ENCODE measurements at regions not wholly inside any gene's neighbourhood (a gene's known extent, or its start where the extent isn't known, plus 50 kb on each side); places are given as distances from the start of the nearest gene placed in this dataset.
"Not testable (repeated sequence)": the region's sequence is repeated elsewhere in the genome, so short reads cannot be mapped to it uniquely, and the experiment has no call there.

GRCh38 chr7:149991652-149992302 is 118.0 kb downstream of the ATP6V0E2 start:
- not testable (repeated sequence) for H3K4me3 ChIP-seq (ENCODE audit: low read length); DNase-seq (ENCODE audit: low read depth)

GRCh38 chr7:149992366-149992765 is 118.6 kb downstream of the ATP6V0E2 start:
- H3K4me3 ChIP-seq (ENCODE audit: low read length); DNase-seq (ENCODE audit: low read depth): not testable (repeated sequence)

- not testable (repeated sequence) for DNase-seq (ENCODE audit: low read depth); H3K4me3 ChIP-seq (ENCODE audit: low read length)
Observed at GRCh38 chr7:149995369-149996026, 121.7 kb downstream of the ATP6V0E2 start.

GRCh38 chr7:150000780-150001599 is 127.2 kb downstream of the ATP6V0E2 start:
- H3K4me3 ChIP-seq (ENCODE audit: low read length); DNase-seq (ENCODE audit: low read depth): not testable (repeated sequence)

GRCh38 chr7:150003304-150003810 is 129.6 kb downstream of the ATP6V0E2 start:
- TF ChIP-seq CTCF (conservative IDR thresholded peaks at IDR 0.05; ENCODE audit: low read depth, low read length): no peak
- no peak overlapping the region for H3K4me3 ChIP-seq (ENCODE audit: low read length)
- DNase-seq (ENCODE audit: low read depth): no peak

More at GRCh38 chr7:150000780-150001599, 127.2 kb downstream of the ATP6V0E2 start:
- peak; percentile 10 for TF ChIP-seq CTCF (conservative IDR thresholded peaks at IDR 0.05; ENCODE audit: low read depth, low read length)

GRCh38 chr7:150003973-150004372 is 130.2 kb downstream of the ATP6V0E2 start:
- not testable (repeated sequence) for H3K4me3 ChIP-seq (ENCODE audit: low read length)

GRCh38 chr7:150004843-150005242 is 131.1 kb downstream of the ATP6V0E2 start:
- not testable (repeated sequence) for DNase-seq (ENCODE audit: low read depth); H3K4me3 ChIP-seq (ENCODE audit: low read length)

More at GRCh38 chr7:150003973-150004372, 130.2 kb downstream of the ATP6V0E2 start:
- not testable (repeated sequence) for DNase-seq (ENCODE audit: low read depth)

- not testable (repeated sequence) for H3K4me3 ChIP-seq (ENCODE audit: low read length); DNase-seq (ENCODE audit: low read depth)
Observed at GRCh38 chr7:150009620-150010303, 136.0 kb downstream of the ATP6V0E2 start.

- not testable (repeated sequence) for DNase-seq (ENCODE audit: low read depth); H3K4me3 ChIP-seq (ENCODE audit: low read length)
Observed at GRCh38 chr7:150016651-150017189, 143.0 kb downstream of the ATP6V0E2 start.

- not testable (repeated sequence) for H3K4me3 ChIP-seq (ENCODE audit: low read length)
Observed at GRCh38 chr7:150020210-150020609, 146.4 kb downstream of the ATP6V0E2 start.

GRCh38 chr7:150024550-150025490 is 151.1 kb downstream of the ATP6V0E2 start:
- not testable (repeated sequence) for DNase-seq (ENCODE audit: low read depth); H3K4me3 ChIP-seq (ENCODE audit: low read length)

More at GRCh38 chr7:150020210-150020609, 146.4 kb downstream of the ATP6V0E2 start:
- not testable (repeated sequence) for DNase-seq (ENCODE audit: low read depth)

GRCh38 chr7:150025802-150026201 is 152.0 kb downstream of the ATP6V0E2 start:
- H3K4me3 ChIP-seq (ENCODE audit: low read length); DNase-seq (ENCODE audit: low read depth): not testable (repeated sequence)

GRCh38 chr7:150028344-150029012 is 154.7 kb downstream of the ATP6V0E2 start:
- DNase-seq (ENCODE audit: low read depth); H3K4me3 ChIP-seq (ENCODE audit: low read length): not testable (repeated sequence)

GRCh38 chr7:150029013-150029389 is 155.2 kb downstream of the ATP6V0E2 start:
- H3K4me3 ChIP-seq (ENCODE audit: low read length); DNase-seq (ENCODE audit: low read depth): not testable (repeated sequence)
